HG03378 (cell line): ENCODE measurements at regions not wholly inside any gene's neighbourhood (a gene's known extent, or its start where the extent isn't known, plus 50 kb on each side); places are given as distances from the start of the nearest gene placed in this dataset.
"Not testable (repeated sequence)": the region's sequence is repeated elsewhere in the genome, so short reads cannot be mapped to it uniquely, and the experiment has no call there.

Experiments used
- ATAC-seq: cut with Tn5 transposase; IDR thresholded peaks from one replicate; pipeline ENCODE4 v1.9.1; 2021; ENCODE audit warnings: mild to moderate bottlenecking, moderate library complexity; ENCODE audit not compliant: unreplicated experiment

DNA sequence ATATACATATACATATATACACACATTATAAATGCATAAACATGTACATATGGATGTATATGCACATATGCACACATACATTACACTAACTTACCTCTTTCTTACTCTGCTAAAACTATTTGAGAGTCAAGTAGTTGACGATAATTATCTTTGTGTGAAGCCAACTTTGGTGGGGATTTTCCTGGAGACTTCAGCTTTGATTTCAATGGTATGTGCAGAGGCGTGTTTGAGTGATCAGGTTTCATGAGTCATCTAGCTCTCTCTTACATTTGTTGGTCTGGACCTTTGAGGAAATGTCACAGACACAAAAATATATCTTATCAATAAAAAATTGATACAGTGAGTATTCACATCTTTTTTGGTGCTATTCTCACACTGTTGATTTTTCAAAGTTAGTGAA lies 769.1 kb upstream of the LUZP2 start:
- no peak for ATAC-seq

- ATAC-seq: no peak
These were observed 767.8 kb upstream of the LUZP2 start for GRCh38 chr11:23729088-23729487.

DNA sequence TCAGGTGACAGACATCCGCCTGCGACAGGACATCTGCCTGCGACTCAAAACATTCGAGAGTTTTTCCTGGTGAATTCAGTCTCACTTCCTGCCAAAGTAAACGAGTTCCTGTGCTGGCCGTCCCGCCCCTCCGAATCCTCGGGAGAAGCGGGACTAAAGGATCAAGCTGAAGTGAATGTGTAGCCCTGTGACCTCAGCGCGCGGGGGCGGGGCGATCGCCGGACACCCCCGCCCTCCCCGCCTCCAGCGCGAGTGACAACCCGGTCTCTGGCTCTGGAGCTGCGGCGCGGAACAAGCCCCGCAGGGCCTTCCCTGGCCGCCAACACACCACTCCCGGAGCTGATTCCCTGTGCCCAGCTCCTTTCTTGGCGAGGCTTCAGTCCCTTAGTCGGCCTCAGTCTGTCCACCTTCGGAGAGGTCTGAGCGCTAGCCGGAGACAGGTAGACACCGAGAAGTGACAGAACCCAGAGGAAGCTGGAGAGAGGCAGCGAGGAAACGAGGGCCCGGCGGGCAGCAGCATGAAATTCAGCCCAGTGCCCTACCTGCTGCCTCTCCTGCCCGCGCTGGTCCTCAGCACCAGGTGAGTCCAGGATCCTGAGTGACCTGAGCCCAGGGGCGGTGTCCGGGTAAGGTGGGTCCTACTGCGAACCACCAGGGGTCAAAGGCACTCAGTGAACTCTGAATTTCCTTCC lies 766.4 kb upstream of the LUZP2 start:
- ATAC-seq: no peak

DNA sequence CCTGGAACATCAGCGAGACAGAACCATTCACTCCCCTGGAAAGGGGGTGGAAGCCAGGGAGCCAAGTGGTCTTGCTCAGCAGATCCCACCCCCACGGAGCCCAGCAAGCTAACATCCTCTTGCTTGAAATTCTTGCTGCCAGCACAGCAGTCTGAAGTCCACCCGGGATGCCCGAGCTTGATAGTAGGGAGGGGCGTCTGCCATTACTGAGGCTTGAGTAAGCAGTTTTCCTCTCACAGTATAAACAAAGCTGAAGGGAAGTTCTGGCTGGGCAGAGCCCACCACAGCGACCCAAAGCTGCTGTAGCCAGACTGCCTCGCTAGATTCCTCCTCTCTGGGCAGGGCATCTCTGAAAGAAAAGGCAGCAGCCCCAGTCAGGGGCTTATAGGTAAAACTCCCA lies 764.8 kb upstream of the LUZP2 start:
- no peak for ATAC-seq

DNA sequence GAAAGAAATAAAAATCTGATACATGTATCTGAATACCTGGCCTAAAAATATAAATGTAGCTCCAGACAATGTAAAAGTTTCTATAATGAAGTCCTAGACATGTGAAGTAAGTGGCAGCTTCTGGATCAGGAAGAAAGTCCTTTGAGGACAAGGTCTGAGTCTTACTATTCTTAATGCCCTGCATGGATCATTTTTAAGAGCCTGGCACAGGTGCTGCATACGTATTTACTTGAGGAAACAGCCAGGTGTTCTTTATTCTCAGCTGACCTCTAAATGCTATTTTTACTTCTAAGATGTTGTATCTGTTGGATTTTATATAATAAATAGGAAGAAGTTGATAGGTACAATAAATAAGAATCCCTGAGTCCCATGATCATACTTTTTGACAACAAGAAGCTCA lies 750.0 kb upstream of the LUZP2 start:
- no peak for ATAC-seq

GRCh38 chr11:23749762-23750430 lies 747.0 kb upstream of the LUZP2 start:
- no peak for ATAC-seq

DNA sequence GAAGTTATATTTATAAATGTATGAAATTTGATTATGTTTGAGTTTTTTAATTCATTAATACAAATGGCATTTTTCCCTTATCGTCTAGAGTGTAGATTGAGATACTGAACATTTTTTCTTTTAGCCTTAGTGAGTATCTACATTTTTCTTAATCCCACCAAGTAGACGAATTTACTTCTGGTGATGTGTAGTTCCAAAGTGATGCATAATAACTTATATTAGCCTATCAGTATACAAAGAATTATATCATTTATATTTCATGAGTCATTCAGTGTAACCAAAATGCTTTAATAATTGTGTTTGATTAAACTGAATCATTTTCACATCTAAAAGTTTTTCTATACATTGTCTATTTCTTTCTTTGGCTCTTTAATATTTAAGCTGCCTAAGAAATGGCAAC lies 745.6 kb upstream of the LUZP2 start:
- no peak for ATAC-seq

DNA sequence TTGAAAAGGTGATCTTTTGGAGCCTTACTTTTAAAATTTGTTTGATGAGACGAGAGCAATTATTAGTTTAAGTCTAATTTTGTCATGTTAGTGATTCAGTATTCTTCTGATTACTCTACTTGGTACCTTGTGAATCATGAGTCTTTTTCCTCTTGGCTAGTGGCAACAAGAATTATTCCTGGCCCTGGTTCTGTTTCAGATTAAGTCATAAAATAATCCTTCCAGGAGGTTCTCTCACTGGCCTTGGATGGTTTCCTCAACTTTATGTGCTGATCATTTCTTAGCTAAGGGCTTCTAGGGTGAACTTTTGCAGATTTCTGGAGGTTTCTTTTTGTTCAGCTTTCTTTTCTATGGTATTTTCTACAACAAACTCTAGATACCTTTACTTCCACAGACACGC lies 741.8 kb upstream of the LUZP2 start:
- ATAC-seq: no peak

DNA sequence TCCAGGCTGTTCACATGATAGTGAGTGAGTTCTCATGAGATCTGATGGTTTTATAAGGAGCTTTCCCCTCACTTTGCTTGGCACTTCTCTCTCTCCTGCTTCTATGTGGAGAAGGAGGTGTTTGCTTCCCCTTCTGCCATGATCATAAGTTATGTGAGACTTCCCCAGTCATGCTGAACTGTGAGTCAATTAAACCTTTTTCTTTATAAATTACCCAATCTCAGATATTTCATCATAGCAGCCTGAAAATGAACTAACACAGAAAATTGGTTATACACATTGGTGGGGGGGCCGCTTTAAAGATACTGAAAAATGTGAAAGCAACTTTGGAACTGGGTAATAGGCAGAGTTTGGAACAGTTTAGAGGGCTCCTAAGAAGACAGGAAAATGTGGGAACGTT lies 741.1 kb upstream of the LUZP2 start:
- no peak for ATAC-seq

DNA sequence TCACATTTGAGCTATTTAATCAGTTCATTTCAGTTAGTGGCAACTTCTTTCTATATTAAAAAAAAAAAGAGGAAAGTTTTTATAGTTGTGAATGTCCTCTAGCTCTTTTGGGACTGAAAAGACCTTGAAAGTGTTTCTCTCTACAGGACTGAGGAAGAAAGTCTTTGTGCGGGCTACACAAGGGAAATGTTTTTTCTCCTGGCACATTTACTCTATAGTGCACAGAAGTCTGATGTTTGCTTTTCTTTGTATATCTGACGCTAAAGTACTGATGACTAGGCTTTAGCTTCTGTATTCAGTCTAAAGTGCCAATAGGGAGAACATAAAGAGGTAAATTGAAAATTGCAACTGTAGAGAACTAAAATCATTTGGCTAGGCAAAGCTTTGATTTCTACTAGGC lies 737.4 kb upstream of the LUZP2 start:
- no peak for ATAC-seq

GRCh38 chr11:23764286-23764685 lies 732.6 kb upstream of the LUZP2 start:
- ATAC-seq: no peak

- ATAC-seq: no peak
These were observed 731.1 kb upstream of the LUZP2 start for GRCh38 chr11:23765682-23766252.

DNA sequence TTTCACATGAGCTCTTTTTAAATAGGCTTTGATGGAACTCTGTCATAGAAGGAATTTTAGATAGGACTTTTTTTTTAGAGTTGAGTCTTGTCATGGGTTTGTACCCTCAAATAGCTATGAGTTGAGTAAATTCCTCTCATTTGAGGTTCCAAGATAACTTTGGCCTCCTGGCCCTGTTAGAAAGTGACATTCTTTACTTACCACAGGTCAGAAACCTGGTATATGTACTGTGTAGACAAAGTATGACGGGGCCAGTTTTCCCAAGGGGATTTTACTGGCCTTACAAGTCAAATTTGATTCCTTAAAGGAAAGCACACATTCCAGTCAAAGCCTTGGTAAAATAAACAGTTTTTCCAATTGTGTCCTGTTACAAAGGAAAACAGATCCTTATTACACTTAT lies 729.3 kb upstream of the LUZP2 start:
- no peak for ATAC-seq

GRCh38 chr11:23769214-23769613 lies 727.6 kb upstream of the LUZP2 start:
- ATAC-seq: no peak

DNA sequence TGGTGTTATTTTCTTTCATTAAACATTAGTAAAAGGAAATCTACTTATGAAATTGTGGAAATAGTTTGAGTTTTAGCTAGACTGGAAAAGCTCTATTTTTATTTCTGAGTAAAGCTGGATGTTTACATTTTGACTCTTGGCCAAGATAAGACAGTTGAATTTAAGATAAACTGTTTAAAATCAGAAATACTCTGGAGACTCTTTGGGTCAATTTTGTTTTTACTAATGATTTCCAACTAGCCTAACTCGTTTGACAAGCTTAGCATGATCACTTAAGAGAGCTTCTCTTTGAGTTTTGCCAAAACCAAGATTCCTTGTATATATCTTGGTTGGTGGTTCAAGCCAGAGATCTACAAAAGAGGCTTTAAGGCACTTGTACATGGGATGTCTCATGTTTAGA lies 724.8 kb upstream of the LUZP2 start:
- no peak for ATAC-seq

- ATAC-seq: no peak
These were observed 717.9 kb upstream of the LUZP2 start for GRCh38 chr11:23778971-23779370.

DNA sequence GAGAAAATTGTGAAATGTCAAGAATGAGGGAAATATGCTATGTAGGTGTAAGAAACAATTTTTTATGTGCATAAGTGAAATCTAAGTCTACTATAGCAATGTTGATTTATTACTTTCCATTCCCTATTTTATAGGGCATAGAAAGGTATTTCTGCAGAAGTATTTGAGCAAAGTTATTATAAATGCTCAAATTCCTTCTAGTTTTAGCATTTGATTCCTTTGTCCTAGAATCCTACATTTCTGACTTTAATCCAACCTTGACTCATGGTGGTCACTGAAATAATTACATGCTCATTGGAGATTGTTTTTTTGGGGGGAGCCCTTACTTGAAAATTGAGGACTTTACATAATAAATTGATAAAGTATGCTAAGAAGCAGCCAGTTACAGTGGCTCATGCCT lies 716.6 kb upstream of the LUZP2 start:
- ATAC-seq: no peak

DNA sequence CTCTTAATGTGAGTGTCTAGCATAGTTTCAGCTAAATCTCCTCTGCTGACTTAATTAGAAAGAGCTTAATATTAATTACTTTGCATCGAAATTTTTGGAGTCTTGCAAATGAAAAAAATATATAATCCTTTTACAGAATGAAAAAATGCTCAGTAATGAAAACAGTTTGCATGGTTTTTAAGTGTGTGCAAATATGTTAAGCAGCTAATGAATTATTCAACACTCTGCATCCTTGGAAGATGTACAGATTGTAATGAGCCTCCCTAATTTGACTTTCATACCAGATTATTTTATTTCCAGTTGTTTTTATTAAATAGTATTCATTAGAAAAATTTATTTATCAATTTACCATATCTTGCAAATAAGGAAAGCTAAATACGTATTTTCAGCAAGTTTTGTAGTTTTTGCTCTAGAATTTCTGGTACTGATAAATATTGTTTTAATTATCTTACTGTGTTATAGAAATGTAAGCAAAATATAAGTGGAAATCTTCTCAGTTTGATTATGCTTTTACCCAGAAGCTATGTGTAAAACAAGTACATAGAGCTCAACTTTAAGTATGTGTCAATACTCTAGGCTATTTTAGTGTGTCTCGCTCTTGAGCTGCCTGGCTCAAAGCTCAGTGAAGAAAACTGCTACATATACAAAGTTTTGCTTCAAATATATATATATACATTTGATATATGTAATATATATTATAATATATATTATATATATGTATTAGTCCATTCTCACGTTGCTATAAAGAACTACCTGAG lies 714.9 kb upstream of the LUZP2 start:
- no peak for ATAC-seq

DNA sequence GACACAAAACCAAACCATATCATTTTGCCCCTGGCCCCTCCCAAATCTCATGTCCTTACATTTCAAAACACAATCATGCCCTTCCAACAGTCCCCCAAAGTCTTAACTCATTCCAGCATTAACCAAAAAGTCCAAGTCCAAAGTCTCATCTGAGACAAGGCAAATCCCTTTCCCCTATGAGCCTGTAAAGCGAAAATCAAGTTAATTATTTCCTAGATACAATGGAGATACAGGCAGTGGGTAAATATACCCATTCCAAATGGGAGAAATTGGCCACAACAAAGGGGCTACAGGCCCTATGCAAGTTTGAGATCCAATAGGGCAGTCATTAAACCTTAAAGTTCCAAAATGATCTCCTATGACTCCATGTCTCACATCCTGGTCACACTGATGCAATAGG lies 709.9 kb upstream of the LUZP2 start:
- ATAC-seq: not testable (repeated sequence)

GRCh38 chr11:23789200-23789853 lies 707.5 kb upstream of the LUZP2 start:
- ATAC-seq: no peak

DNA sequence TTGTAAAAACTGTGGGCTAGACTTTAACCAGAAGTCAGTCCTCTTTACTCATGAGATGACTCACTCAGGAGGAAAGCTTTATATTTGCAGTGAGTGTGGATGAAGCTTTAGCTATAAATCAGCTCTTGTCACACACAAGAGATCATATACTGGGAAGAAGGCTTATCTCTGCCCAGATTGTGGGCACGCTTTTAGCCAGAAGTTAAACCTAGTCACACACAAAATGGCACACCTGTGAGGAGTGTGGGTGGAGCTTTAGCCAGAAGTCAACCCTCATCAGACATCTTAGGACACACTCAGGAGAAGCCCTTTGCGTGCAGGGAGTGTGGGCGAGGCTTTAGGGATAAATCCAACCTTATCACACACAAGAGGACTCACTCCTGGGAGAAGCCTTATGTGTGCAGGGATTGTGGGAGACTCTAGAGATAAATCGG lies 706.9 kb upstream of the LUZP2 start:
- no peak for ATAC-seq
